GM12878 (cell line): ENCODE measurements at regions not wholly inside any gene's neighbourhood (a gene's known extent, or its start where the extent isn't known, plus 50 kb on each side); places are given as distances from the start of the nearest gene placed in this dataset.

Experiments
- BACH1 ChIP-seq: fragments of 450-650 bp; IDR thresholded peaks from 2 replicates; pipeline ENCODE4 v1.6.1; 2017; ENCODE audit warnings: mild to moderate bottlenecking, borderline replicate concordance
- CHD4 ChIP-seq: fragments of 200-600 bp; sonication (generic); IDR thresholded peaks from 2 replicates; pipeline ENCODE4 v1.6.1; 2016; ENCODE audit warnings: mild to moderate bottlenecking
- EZH2 ChIP-seq: IDR thresholded peaks from 2 replicates; pipeline ENCODE4 v1.6.1; 2012; ENCODE audit warnings: low read depth, mild to moderate bottlenecking, control low read depth, inconsistent platforms, low read length, borderline replicate concordance; ENCODE audit not compliant: control insufficient read depth
- HCFC1 ChIP-seq: fragments of 150-350 bp; IDR thresholded peaks from 2 replicates; pipeline ENCODE4 v1.6.1; 2014; ENCODE audit warnings: low read length
- HDAC2 ChIP-seq: fragments of 200-600 bp; sonication (generic); IDR thresholded peaks from 2 replicates; pipeline ENCODE4 v1.6.1; 2017
- JUND ChIP-seq: IDR thresholded peaks from 2 replicates; pipeline ENCODE4 v1.6.1; 2012; ENCODE audit warnings: low read depth, mild to moderate bottlenecking, low read length, improper control_type of control experiment, moderate library complexity
- MEF2B ChIP-seq: fragments of 450-650 bp; IDR thresholded peaks from 2 replicates; pipeline ENCODE4 v1.6.1; 2018; ENCODE audit warnings: mild to moderate bottlenecking, moderate library complexity; ENCODE audit not compliant: partially characterized antibody, poor library complexity, severe bottlenecking
- NBN ChIP-seq: fragments of 450-650 bp; IDR thresholded peaks from 2 replicates; pipeline ENCODE4 v1.6.1; 2016
- POLR2A ChIP-seq: IDR thresholded peaks from 2 replicates; pipeline ENCODE4 v1.6.1; 2011; ENCODE audit warnings: low read depth, mild to moderate bottlenecking, low read length
- RFX5 ChIP-seq: IDR thresholded peaks from 2 replicates; pipeline ENCODE4 v1.6.1; 2011; ENCODE audit warnings: low read depth, low read length, improper control_type of control experiment
- YY1 ChIP-seq: IDR thresholded peaks from 2 replicates; pipeline ENCODE4 v1.6.1; 2011; ENCODE audit warnings: low read depth, mild to moderate bottlenecking, low read length
- TF ChIP-seq, protein P1 (sequence below), 3 experiments: IDR thresholded peaks in 2 of 3; conservative IDR thresholded peaks in 1 of 3; 2 replicates each; pipeline ENCODE4 v1.5.1; 2011; ENCODE audit warnings: low read depth in 3 of 3, low read length in 3 of 3, mild to moderate bottlenecking in 3 of 3, control low read depth in 2 of 3, moderate library complexity in 2 of 3, inconsistent platforms in 1 of 3, mixed read lengths in 1 of 3; ENCODE audit not compliant: control insufficient read depth in 2 of 3, insufficient read depth in 1 of 3; ENCODE audit errors: extremely low read depth in 1 of 3
- TF ChIP-seq, protein P2 (sequence below): fragments of 450-650 bp; IDR thresholded peaks from 2 replicates; pipeline ENCODE4 v1.6.1; 2017; ENCODE audit warnings: mild to moderate bottlenecking, moderate library complexity
- TF ChIP-seq, protein P3 (sequence below): IDR thresholded peaks from 2 replicates; pipeline ENCODE4 v1.6.1; 2012; ENCODE audit warnings: low read length, inconsistent platforms

DNA sequence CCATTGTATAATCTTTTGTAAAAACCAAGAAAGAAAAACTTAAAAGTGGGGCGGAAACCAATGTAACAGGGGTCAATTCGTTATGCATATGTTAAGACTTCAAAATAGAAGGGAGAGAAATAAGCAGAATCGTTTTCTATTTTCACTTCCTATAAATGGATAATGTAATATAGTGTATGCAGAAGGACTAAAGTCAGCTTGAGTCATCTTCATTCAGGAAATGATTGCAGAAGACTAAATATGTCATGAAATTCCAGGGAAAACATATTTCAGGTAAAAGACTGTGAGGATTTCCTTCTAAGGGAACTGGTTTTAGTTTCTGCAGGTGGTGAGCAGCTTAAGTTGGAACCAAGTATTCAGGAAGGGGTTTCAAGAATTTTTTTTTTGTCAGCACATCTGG is 753.3 kb downstream of the IRX1 start:
- TF ChIP-seq POLR2A (no peak), JUND (no peak), HDAC2 (no peak), HCFC1 (no peak), CHD4 (no peak), BACH1 (no peak), EZH2 (no peak), YY1 (no peak), RFX5 (no peak), MEF2B (no peak), NBN (no peak)
- TF ChIP-seq, protein P1, sequence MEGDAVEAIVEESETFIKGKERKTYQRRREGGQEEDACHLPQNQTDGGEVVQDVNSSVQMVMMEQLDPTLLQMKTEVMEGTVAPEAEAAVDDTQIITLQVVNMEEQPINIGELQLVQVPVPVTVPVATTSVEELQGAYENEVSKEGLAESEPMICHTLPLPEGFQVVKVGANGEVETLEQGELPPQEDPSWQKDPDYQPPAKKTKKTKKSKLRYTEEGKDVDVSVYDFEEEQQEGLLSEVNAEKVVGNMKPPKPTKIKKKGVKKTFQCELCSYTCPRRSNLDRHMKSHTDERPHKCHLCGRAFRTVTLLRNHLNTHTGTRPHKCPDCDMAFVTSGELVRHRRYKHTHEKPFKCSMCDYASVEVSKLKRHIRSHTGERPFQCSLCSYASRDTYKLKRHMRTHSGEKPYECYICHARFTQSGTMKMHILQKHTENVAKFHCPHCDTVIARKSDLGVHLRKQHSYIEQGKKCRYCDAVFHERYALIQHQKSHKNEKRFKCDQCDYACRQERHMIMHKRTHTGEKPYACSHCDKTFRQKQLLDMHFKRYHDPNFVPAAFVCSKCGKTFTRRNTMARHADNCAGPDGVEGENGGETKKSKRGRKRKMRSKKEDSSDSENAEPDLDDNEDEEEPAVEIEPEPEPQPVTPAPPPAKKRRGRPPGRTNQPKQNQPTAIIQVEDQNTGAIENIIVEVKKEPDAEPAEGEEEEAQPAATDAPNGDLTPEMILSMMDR (IDR thresholded peaks at IDR 0.05 in 2 of 3, conservative IDR thresholded peaks at IDR 0.05 in 1 of 3; ENCODE audit: control insufficient read depth in 2 of 3, extremely low read depth in 1 of 3, insufficient read depth in 1 of 3, low read depth in 3 of 3, low read length in 3 of 3), result no peak
- TF ChIP-seq, protein P2, sequence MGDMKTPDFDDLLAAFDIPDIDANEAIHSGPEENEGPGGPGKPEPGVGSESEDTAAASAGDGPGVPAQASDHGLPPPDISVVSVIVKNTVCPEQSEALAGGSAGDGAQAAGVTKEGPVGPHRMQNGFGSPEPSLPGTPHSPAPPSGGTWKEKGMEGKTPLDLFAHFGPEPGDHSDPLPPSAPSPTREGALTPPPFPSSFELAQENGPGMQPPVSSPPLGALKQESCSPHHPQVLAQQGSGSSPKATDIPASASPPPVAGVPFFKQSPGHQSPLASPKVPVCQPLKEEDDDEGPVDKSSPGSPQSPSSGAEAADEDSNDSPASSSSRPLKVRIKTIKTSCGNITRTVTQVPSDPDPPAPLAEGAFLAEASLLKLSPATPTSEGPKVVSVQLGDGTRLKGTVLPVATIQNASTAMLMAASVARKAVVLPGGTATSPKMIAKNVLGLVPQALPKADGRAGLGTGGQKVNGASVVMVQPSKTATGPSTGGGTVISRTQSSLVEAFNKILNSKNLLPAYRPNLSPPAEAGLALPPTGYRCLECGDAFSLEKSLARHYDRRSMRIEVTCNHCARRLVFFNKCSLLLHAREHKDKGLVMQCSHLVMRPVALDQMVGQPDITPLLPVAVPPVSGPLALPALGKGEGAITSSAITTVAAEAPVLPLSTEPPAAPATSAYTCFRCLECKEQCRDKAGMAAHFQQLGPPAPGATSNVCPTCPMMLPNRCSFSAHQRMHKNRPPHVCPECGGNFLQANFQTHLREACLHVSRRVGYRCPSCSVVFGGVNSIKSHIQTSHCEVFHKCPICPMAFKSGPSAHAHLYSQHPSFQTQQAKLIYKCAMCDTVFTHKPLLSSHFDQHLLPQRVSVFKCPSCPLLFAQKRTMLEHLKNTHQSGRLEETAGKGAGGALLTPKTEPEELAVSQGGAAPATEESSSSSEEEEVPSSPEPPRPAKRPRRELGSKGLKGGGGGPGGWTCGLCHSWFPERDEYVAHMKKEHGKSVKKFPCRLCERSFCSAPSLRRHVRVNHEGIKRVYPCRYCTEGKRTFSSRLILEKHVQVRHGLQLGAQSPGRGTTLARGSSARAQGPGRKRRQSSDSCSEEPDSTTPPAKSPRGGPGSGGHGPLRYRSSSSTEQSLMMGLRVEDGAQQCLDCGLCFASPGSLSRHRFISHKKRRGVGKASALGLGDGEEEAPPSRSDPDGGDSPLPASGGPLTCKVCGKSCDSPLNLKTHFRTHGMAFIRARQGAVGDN, result no peak
- TF ChIP-seq, protein P3, sequence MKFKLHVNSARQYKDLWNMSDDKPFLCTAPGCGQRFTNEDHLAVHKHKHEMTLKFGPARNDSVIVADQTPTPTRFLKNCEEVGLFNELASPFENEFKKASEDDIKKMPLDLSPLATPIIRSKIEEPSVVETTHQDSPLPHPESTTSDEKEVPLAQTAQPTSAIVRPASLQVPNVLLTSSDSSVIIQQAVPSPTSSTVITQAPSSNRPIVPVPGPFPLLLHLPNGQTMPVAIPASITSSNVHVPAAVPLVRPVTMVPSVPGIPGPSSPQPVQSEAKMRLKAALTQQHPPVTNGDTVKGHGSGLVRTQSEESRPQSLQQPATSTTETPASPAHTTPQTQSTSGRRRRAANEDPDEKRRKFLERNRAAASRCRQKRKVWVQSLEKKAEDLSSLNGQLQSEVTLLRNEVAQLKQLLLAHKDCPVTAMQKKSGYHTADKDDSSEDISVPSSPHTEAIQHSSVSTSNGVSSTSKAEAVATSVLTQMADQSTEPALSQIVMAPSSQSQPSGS, result no peak
